ENCODE measurements at regions not wholly inside any gene's neighbourhood (a gene's known extent, or its start where the extent isn't known, plus 50 kb on each side); places are given as distances from the start of the nearest gene placed in this dataset.

- DNase-seq (ENCODE audit: low read depth in 2 of 2) = no peak
These were observed 144.0 kb upstream of the CIBAR2 start for GRCh38 chr16:85256190-85256739.

DNA sequence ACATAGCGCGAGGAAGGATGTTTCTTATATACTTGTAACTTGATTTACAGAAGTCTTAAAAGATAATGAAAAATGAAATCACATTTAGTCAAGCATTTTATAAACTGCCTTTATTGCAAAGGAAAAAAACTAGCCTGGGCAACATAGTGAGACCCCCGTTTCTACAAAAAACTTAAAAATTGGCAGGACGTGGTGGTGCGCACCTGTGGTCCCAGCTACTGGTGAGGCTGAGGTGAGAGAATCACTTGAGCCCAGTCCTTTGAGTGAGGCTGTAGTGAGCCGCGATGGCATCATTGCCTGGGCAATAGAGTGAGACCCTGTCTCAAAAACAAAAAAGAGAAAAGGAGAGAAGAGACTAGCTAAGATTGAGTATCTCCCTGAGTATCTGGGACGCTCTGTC lies 145.2 kb upstream of the CIBAR2 start:
- DNase-seq (ENCODE audit: low read depth in 2 of 2) = no peak

DNA sequence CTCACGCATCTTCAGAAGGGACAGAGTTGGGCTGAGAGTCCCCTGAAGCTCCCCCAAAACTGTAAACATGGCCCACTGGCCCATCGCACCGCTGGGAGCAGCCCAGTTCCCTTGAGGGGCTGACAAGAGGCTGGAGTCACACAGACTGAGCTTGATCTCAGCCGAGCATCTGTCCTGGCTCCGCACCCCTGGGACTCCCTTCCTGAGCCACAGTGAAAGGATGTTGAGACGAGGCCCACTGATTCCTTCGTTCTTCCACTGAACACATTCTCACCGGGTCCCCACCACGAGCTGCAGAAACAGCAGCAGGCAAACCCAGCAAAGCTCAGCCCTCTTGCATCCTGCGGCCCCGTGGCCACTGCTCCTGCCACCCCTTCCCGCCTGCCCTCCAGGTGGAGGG lies 145.9 kb upstream of the CIBAR2 start:
- no peak for DNase-seq (ENCODE audit: low read depth in 2 of 2)

DNA sequence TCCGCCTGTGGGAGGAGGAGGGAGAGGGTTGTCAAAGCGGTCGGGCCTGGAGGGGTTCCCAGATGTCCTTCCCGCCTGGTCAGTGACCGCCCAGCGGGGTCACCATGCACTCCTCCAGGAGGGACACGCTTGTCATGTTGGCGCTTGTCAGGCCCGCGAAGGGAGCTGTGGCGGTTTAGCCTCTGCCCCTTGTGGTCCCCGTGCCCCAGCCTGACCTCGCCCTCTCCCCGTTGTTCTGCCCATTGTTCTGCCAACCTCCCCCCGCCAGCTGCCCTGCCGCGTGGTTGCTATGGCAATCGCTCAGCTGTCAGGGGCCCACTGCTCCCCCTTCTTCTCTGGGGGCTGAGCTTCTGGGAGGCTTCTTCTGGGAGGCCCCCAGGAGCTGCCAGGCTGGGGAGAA lies 146.4 kb upstream of the CIBAR2 start:
- no peak for DNase-seq (ENCODE audit: low read depth in 2 of 2)

DNA sequence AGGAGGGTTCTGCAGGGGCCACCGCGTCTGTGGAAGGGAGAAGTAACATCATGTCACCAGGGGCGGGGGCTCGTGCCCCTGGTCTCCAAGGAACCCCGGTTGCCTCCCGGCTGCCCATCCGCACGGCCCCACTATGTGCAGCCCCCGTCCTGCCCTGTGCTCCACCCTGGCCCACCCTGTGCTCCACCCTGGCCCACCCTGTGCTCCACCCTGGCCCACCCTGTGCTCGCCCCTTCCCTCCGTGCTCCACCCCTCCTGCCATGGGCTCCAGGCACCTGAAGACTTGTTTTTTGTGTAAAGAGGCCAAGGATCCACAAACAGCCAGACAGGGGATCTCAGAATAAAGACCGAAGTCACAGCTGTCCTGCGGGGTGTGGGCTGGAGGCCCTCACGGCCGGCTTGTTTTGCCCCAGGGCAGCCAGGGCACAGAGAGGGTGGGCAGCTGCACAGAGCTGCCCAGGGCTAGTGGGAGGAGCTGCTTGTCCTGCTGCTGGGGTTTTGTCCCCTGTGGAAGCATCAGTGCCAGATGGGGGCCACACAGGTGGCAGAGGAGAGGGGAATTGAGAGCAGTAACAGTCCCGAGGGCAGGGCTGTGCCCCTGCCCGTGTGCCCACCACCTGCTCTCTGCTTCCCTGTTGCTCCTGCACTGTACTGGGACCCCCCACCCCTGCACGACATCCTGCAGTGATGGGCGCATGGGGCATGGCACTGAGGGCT lies 147.0 kb upstream of the CIBAR2 start:
- no peak for DNase-seq (ENCODE audit: low read depth in 2 of 2)

GRCh38 chr16:85259832-85260167 lies 147.5 kb upstream of the CIBAR2 start:
- no peak for DNase-seq (ENCODE audit: low read depth in 2 of 2)

DNA sequence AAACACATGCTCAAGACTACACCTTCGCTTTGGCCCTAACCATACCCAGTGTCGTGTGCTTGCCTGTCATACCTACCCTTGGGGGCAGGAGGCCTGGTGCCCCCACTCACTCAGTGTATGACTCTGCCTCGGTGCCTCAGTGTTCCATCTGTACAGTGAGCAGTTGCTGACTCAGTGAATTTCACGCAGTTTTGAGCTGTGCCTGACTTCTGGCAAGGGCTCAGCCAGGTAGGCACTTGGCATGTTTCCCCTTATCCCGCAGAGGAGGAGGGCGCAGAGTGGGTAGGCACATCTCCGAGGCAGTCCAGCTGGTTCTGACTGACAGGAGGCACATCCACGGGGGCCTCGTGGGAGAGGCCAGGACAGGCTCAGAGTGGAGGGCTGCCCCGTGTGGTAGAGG lies 148.9 kb upstream of the CIBAR2 start:
- no peak for DNase-seq (ENCODE audit: low read depth in 2 of 2)

GRCh38 chr16:85261657-85262557 lies 149.6 kb upstream of the CIBAR2 start:
- DNase-seq (ENCODE audit: low read depth in 2 of 2) = no peak

GRCh38 chr16:85262558-85263238 lies 150.4 kb upstream of the CIBAR2 start:
- no peak for DNase-seq (ENCODE audit: low read depth in 2 of 2)

DNA sequence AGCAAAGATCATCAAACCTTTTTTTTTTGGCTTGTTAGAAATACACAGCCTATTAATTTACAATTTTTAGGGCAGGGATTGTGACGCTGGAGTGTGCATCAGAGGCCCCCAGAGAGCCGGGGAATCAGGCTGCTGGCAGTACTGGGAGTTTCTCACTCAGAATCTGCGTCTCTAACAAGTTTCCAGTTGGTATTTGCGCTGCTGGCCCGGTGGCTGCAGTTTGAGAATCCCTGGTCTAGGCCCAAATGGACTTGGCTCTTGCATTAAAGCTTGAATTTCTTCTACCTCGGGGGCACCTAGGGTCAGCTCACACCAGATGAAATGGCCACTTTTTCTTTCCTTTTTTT lies 150.9 kb upstream of the CIBAR2 start:
- DNase-seq (ENCODE audit: low read depth in 2 of 2) = no peak

GRCh38 chr16:85264752-85265151 lies 152.5 kb upstream of the CIBAR2 start:
- DNase-seq (ENCODE audit: low read depth in 2 of 2) = no peak

DNA sequence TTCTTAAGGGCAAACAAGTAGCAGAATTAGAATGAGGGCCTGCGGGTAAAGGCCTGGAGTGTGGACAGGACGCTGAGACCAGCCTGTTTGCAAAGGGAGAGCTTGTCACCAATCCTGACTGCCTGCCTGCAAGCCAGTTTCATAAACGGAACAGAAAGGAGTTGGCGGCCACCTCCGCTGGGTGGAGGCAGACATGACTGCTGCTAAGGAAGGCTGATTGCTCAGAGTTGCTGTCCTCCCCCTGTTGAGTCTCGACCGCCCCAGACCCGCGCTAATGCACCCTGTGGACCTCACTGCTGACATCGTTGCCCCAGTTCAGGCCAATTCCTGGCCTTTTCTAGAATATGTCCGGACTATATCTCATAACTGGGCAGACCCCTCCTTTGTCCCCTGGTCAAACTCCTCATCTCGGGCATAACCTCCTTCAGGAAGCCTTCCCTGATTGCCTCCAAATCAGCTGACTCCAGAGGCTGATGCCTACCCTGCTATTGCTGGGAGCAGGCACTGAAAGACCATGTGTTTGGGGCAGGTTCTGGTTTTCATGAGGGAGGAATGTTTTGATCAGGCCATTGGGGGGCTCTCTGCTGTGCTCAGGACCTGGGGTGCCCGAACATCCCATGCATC lies 153.0 kb upstream of the CIBAR2 start:
- DNase-seq (ENCODE audit: low read depth in 2 of 2) = no peak

DNA sequence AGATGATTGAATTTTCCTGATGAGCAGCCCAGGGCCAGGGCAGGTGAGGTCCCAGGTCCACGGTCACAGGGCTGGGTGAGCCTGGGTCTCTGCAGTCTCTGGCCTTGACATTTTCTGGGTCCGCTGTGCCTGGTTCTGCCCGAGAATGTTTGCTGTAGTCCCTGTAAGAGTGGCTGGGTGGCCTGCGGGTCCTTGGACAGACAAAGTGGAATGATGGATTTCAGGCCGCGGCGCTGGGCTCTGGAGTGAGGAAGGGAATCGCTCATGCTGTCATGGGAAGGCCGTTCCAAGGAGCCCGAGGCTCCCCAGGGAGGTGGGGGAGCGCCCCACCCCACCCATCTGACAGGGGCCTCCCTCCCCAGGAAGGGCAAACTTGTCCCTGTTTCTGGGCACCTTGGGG lies 153.5 kb upstream of the CIBAR2 start:
- DNase-seq (ENCODE audit: low read depth in 2 of 2) = no peak

DNA sequence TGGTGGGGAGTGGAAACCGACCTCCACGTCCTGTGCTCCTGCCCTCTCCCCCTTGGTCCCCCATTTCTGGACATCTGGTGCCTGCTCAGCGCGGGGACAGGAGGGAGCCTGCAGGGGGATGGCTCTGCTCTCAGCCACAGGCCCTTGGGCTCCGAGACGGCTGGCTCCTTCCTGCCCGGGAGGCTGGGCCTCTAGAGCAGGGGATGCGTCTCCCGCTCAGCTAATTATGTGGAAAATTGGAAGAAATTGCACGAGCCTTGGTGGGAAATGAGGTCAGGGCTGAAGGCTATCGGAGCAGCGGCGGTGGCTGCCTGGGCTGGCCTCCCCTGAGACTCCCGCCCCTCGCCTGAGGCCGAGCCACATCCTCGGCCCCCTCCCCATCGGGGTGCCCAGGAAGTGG lies 154.6 kb upstream of the CIBAR2 start:
- DNase-seq (ENCODE audit: low read depth in 2 of 2) = no peak

DNA sequence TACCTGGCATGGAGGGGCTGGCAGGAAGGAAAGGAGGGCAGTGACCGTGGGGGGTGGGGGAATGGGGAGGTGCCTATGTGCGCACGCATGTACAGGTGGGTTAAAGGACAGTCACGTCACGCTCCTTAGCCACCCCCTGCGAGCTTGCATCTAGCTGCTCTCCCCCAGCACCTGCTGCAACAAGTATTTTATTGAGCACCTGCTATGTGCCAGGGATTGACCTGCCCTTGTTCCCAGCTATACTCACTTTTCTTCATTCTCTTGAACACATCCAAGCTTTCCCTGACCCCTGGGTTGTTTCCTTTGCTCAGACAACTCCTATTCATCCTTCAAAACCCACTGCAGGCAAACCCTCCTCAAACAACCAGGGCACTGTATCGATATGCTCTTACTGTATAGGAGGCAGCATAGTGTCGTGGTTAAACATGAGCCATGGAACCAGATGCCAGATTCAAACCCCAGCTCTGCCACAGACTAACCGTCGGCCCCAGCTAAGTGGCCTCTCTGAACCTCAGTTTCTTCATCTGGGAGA lies 155.2 kb upstream of the CIBAR2 start:
- no peak for DNase-seq (ENCODE audit: low read depth in 2 of 2)

DNA sequence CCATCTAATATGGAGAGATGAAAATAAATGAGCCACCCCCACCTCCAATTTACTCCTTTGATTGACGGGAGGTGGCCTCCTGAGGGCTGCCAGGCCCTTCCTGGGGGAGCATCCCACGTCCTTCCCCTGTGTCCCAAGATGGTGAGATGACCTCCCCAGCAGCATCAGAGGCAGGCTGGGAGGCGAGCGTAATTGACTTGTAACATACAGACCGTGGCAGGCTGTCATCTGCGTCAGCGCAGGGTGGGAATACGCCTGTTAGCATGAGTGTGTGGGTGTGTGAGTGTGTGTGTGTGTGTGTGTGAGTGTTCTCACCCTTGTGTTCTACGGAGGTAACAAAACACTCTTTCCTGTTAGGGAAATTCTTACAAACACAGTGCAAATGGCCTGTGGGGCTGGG lies 156.9 kb upstream of the CIBAR2 start:
- DNase-seq (ENCODE audit: low read depth in 2 of 2) = no peak

GRCh38 chr16:85270374-85270773 lies 158.1 kb upstream of the CIBAR2 start:
- DNase-seq (ENCODE audit: low read depth in 2 of 2) = no peak

DNA sequence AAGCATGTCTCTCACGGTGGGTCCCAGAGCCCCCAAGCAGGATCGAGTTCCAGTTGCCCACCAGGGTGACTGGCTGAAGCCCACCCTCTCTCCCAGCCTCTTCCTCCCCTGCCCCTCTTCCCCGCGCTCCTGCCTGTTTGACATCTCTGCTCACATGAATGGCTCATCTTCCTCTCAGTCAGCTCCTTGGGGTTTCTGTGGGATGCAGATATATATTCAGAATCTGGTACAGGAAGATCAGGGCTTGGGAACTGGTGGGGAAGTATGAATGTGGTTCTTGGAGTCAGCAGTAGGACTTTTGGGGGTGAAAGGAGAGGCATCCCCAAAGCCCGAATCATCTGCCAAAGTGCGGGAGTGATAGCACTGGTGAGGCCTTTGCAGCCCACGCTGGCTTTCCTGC lies 158.9 kb upstream of the CIBAR2 start:
- no peak for DNase-seq (ENCODE audit: low read depth in 2 of 2)

- DNase-seq (ENCODE audit: low read depth in 2 of 2) = no peak
These were observed 161.0 kb upstream of the CIBAR2 start for GRCh38 chr16:85273293-85273692.

GRCh38 chr16:85274501-85274900 lies 162.2 kb upstream of the CIBAR2 start:
- DNase-seq (ENCODE audit: low read depth in 2 of 2) = no peak

GRCh38 chr16:85274924-85275323 lies 162.7 kb upstream of the CIBAR2 start:
- no peak for DNase-seq (ENCODE audit: low read depth in 2 of 2)
